ENCODE measurements at regions not wholly inside any gene's neighbourhood (a gene's known extent, or its start where the extent isn't known, plus 50 kb on each side); places are given as distances from the start of the nearest gene placed in this dataset.

DNA sequence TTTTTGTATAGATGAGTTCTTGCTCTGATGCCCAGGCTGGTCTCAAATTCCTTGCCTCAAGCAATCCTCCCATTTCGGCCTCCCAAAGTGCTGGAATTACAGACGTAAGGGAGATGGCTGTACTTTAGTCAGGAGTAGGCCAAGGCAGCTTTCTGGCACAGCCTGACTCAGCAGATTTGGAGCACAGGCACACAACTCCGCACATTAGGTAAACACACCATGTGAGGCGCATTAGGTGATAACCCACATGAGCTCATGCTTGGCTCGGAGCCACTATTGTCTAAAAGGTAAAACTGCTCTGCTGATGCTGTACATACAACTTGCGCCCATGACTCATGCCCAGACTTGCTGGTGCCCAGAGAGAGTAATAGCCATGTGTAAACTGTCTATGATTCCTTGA, 1157.9 kb downstream of the TAF11L14 start:
- H3K27me3 ChIP-seq (replicated peaks; ENCODE audit: insufficient read depth), result no peaks in the 10 kb centered on the region
- no peak overlapping the region for H3K27ac ChIP-seq
- no peak for TF ChIP-seq EZH2phosphoT487 (IDR thresholded peaks at IDR 0.05; ENCODE audit: insufficient read depth, low read depth)
- TF ChIP-seq EZH2 (IDR thresholded peaks at IDR 0.05; ENCODE audit: insufficient read depth, poor library complexity, severe bottlenecking), result no peak
- no peak for DNase-seq
- no peaks in the 10 kb centered on the region for H3F3A ChIP-seq (ENCODE audit: insufficient read depth)
- no peak overlapping the region for H3K4me2 ChIP-seq (ENCODE audit: unreplicated experiment)
- no peaks in the 10 kb centered on the region for H3K9me2 ChIP-seq (ENCODE audit: insufficient read depth)
- no peaks in the 10 kb centered on the region for H4K20me1 ChIP-seq (ENCODE audit: insufficient read depth)
- no peaks in the 10 kb centered on the region for H3K9me3 ChIP-seq (ENCODE audit: low read depth)
- no peaks in the 10 kb centered on the region for H3K4me1 ChIP-seq (ENCODE audit: insufficient read depth)
- no peak overlapping the region for H3K9ac ChIP-seq
- no peak overlapping the region for H3K4me3 ChIP-seq
- in situ Hi-C loops (cut with MboI), result no loop called here
- WGBS, 2 experiments (ENCODE audit: low coverage in 1 of 2, low lambda C conversion rate in 2 of 2, missing lambda C conversion rate in 2 of 2), result 31 to 33% methylated on average over 6 of the region's 6 CpGs
- H3K36me3 ChIP-seq (ENCODE audit: low read depth), result no peaks in the 10 kb centered on the region
- no peaks in the 10 kb centered on the region for H3K79me2 ChIP-seq (ENCODE audit: insufficient read depth)
- no peak overlapping the region for H2AFZ ChIP-seq

DNA sequence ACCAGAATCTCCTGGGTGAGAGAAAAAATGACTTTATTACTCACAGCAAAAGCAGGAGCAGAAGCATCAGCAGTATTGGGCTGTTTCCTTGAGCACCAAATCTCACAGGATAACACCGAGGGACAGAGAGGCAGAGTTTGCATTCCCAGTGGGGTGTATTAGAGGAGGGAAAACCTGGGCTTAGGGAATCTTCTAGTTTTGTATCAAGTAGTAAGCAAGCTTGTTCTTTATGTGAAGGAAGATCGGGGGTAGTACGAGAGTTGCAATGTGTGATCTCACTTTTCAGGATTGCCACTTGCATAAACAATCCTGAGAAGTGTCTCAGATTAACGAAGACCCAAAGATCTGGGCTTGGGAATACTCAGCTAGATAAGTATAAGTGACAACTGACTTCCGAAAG, 1163.0 kb downstream of the TAF11L14 start:
- no peaks in the 10 kb centered on the region for H4K20me1 ChIP-seq (ENCODE audit: insufficient read depth)
- DNase-seq, result no peak
- no peaks in the 10 kb centered on the region for H3K36me3 ChIP-seq (ENCODE audit: low read depth)
- H3K4me3 ChIP-seq, result no peak overlapping the region
- TF ChIP-seq EZH2phosphoT487 (IDR thresholded peaks at IDR 0.05; ENCODE audit: insufficient read depth, low read depth), result no peak
- TF ChIP-seq EZH2 (IDR thresholded peaks at IDR 0.05; ENCODE audit: insufficient read depth, poor library complexity, severe bottlenecking), result no peak
- H3F3A ChIP-seq (ENCODE audit: insufficient read depth), result no peaks in the 10 kb centered on the region
- no peak overlapping the region for H3K9ac ChIP-seq
- H3K4me1 ChIP-seq (ENCODE audit: insufficient read depth), result no peaks in the 10 kb centered on the region
- no peak overlapping the region for H2AFZ ChIP-seq
- H3K27me3 ChIP-seq (replicated peaks; ENCODE audit: insufficient read depth), result no peaks in the 10 kb centered on the region
- in situ Hi-C loops (cut with MboI), result no loop called here
- H3K9me2 ChIP-seq (ENCODE audit: insufficient read depth), result no peaks in the 10 kb centered on the region
- H3K4me2 ChIP-seq (ENCODE audit: unreplicated experiment), result no peak overlapping the region
- 9 to 14% methylated on average over 5 of the region's 5 CpGs for WGBS, 2 experiments (ENCODE audit: low coverage in 1 of 2, low lambda C conversion rate in 2 of 2, missing lambda C conversion rate in 2 of 2)
- no peaks in the 10 kb centered on the region for H3K79me2 ChIP-seq (ENCODE audit: insufficient read depth)
- H3K27ac ChIP-seq, result no peak overlapping the region
- H3K9me3 ChIP-seq (ENCODE audit: low read depth), result no peaks in the 10 kb centered on the region

DNA sequence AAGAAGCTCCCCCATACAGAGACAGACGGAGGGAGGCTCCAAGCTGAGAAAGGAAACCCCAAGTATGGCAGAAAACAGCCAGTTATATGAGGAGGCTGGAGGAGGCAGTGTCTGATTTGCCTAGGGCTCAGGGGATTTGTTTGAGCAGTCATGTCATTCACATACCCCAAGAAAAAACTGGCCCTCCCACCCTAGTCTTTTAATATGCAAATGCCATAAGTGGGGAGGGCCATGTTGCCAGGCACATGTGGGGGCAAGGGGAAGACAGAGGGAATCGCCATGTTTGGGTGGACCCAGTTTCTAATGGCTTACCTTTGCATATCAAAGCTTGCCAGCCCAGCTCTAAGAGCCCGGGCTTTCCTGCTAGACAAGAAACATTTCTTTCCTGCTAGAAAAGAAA, 1163.8 kb downstream of the TAF11L14 start:
- TF ChIP-seq EZH2 (IDR thresholded peaks at IDR 0.05; ENCODE audit: insufficient read depth, poor library complexity, severe bottlenecking) (no peak), EZH2phosphoT487 (IDR thresholded peaks at IDR 0.05; ENCODE audit: insufficient read depth, low read depth) (no peak)
- Histone ChIP-seq H3K9me2 (ENCODE audit: insufficient read depth) (no peaks in the 10 kb centered on the region), H3K9ac (no peak overlapping the region), H3F3A (ENCODE audit: insufficient read depth) (no peaks in the 10 kb centered on the region), H3K9me3 (ENCODE audit: low read depth) (no peaks in the 10 kb centered on the region), H3K27me3 (replicated peaks; ENCODE audit: insufficient read depth) (no peaks in the 10 kb centered on the region), H3K4me2 (ENCODE audit: unreplicated experiment) (no peak overlapping the region), H3K36me3 (ENCODE audit: low read depth) (no peaks in the 10 kb centered on the region), H2AFZ (no peak overlapping the region), H3K4me3 (no peak overlapping the region), H3K4me1 (ENCODE audit: insufficient read depth) (no peaks in the 10 kb centered on the region), H3K27ac (no peak overlapping the region), H4K20me1 (ENCODE audit: insufficient read depth) (no peaks in the 10 kb centered on the region), H3K79me2 (ENCODE audit: insufficient read depth) (no peaks in the 10 kb centered on the region)
- in situ Hi-C loops (cut with MboI), result no loop called here
- DNase-seq, result no peak
- WGBS, 2 experiments (ENCODE audit: low coverage in 1 of 2, low lambda C conversion rate in 2 of 2, missing lambda C conversion rate in 2 of 2), result 16 to 17% methylated on average over 3 of the region's 3 CpGs

DNA sequence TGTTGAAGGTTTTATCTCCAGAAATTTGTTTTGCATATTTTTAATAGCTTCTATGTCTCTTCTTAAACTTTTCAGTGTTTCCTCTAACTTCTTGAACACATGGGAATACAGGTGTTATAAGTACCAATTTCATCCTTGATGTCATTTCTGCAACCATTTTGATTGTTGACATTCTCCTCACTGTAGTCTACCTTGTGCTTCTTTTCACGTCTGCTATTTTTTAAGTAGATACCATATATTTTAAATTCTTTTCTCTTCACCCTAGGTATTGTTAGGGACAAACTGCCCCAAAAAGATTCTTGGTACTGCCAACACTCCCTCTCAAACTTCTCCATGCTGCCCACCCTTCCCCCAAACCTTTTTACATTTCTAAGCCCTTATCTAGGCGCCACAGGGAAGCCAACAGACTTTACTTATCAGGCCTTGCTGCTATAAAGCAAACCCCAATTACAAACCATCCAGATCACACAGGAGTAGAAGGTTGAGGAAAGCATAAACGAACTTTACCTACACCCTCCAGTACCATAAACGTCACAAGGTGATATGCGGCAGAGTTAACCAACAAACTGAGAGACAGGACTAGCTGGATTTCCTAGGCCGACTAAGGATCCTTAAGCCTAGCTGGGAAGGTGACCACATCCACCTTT, 1165.3 kb downstream of the TAF11L14 start:
- no peaks in the 10 kb centered on the region for H3K27me3 ChIP-seq (replicated peaks; ENCODE audit: insufficient read depth)
- no peak for DNase-seq
- H3K9me3 ChIP-seq (ENCODE audit: low read depth), result no peaks in the 10 kb centered on the region
- no peak overlapping the region for H3K9ac ChIP-seq
- no peaks in the 10 kb centered on the region for H4K20me1 ChIP-seq (ENCODE audit: insufficient read depth)
- in situ Hi-C loops (cut with MboI), result no loop called here
- no peaks in the 10 kb centered on the region for H3F3A ChIP-seq (ENCODE audit: insufficient read depth)
- no peaks in the 10 kb centered on the region for H3K79me2 ChIP-seq (ENCODE audit: insufficient read depth)
- H3K4me1 ChIP-seq (ENCODE audit: insufficient read depth), result no peaks in the 10 kb centered on the region
- H3K4me3 ChIP-seq, result no peak overlapping the region
- H3K4me2 ChIP-seq (ENCODE audit: unreplicated experiment), result no peak overlapping the region
- H3K9me2 ChIP-seq (ENCODE audit: insufficient read depth), result no peaks in the 10 kb centered on the region
- no peak overlapping the region for H2AFZ ChIP-seq
- H3K36me3 ChIP-seq (ENCODE audit: low read depth), result no peaks in the 10 kb centered on the region
- TF ChIP-seq EZH2phosphoT487 (IDR thresholded peaks at IDR 0.05; ENCODE audit: insufficient read depth, low read depth) (no peak), EZH2 (IDR thresholded peaks at IDR 0.05; ENCODE audit: insufficient read depth, poor library complexity, severe bottlenecking) (no peak)
- H3K27ac ChIP-seq, result no peak overlapping the region
- 24 to 27% methylated on average over 6 of the region's 6 CpGs for WGBS, 2 experiments (ENCODE audit: low coverage in 1 of 2, low lambda C conversion rate in 2 of 2, missing lambda C conversion rate in 2 of 2)
